Adrenal gland (tissue), 5 donors: ENCODE measurements at regions not wholly inside any gene's neighbourhood (a gene's known extent, or its start where the extent isn't known, plus 50 kb on each side); places are given as distances from the start of the nearest gene placed in this dataset.

Experiments used
- CTCF ChIP-seq, 6 experiments: fragments of 450-650 bp in 4 of 6; fragments of 200-600 bp in 2 of 6; sonication (generic) in 1 of 6; IDR thresholded peaks; 1 replicate in 5 of 6; 2 replicates in 1 of 6; pipeline versions ENCODE4 v1.5.1 to v1.8.0; 2016 to 2021; ENCODE audit warnings: antibody characterized with exemption in 6 of 6, mild to moderate bottlenecking in 2 of 6, moderate library complexity in 1 of 6
- POLR2A ChIP-seq, 2 donors: fragments of 450-650 bp; IDR thresholded peaks; one replicate each; pipeline ENCODE4 v1.6.1; 2017; ENCODE audit warnings: antibody characterized with exemption in 2 of 2, mild to moderate bottlenecking in 2 of 2, moderate library complexity in 1 of 2
- donor health status: DM: no; HTN: no; CAD: no.

- TF ChIP-seq CTCF (IDR thresholded peaks at IDR 0.05) (no peak), POLR2A (IDR thresholded peaks at IDR 0.05) (no peak)
Measured at GRCh38 chrX:87890437-87890836, 372.8 kb downstream of the KLHL4 start.
